ENCODE measurements at regions not wholly inside any gene's neighbourhood (a gene's known extent, or its start where the extent isn't known, plus 50 kb on each side); places are given as distances from the start of the nearest gene placed in this dataset.

- ChIA-PET CTCF (interaction anchor here (0.8 to 1.6 kb wide), 5 partner anchors 8 to 104 kb away, joined by 3 to 5 read pairs (median 4); no protein-coding TSS in a partner anchor), POLR2A (no interaction called here)
- Mint-ChIP-seq H3K4me1 (ENCODE audit: low read depth) (peaks cover 9% of the 10 kb centered on the region), H3K27me3 (peaks cover 30% of the 10 kb centered on the region), H3K9me3 (no peaks in the 10 kb centered on the region), H3K36me3 (ENCODE audit: low read depth) (no peaks in the 10 kb centered on the region), H3K4me3 (no peak overlapping the region), H3K27ac (no peak overlapping the region)
- ATAC-seq (no peak), DNase-seq (no peak)
- intact Hi-C loops (cut with micrococcal nuclease) = no loop called here
- TF ChIP-seq CTCF (IDR thresholded peaks at IDR 0.05) = no peak
Measured at GRCh38 chr2:88351249-88351601, 101.3 kb downstream of the FOXI3 start.

- peaks cover 32% of the 10 kb centered on the region for H3K27me3 Mint-ChIP-seq
- no peaks in the 10 kb centered on the region for H3K9me3 Mint-ChIP-seq
- no peak overlapping the region for H3K27ac Mint-ChIP-seq
- POLR2A ChIA-PET = no interaction called here
- peaks cover 9% of the 10 kb centered on the region for H3K4me1 Mint-ChIP-seq (ENCODE audit: low read depth)
- TF ChIP-seq CTCF (IDR thresholded peaks at IDR 0.05) = peak; percentile 75
- peak overlapping the region; percentile 42 for H3K4me3 Mint-ChIP-seq
- peak; percentile 71 for ATAC-seq
- H3K36me3 Mint-ChIP-seq (ENCODE audit: low read depth) = no peaks in the 10 kb centered on the region
- CTCF ChIA-PET = interaction anchor here (0.8 to 1.6 kb wide), 4 partner anchors 9 to 26 kb away, joined by 3 to 5 read pairs (median 4); no protein-coding TSS in a partner anchor
- DNase-seq = peak; percentile 80
- intact Hi-C loops (cut with micrococcal nuclease) = no loop called here
Measured at GRCh38 chr2:88350331-88351248, 101.9 kb downstream of the FOXI3 start.

GRCh38 chr2:88345842-88346241 lies 106.7 kb downstream of the FOXI3 start:
- no peak for DNase-seq

GRCh38 chr2:88342749-88343148 lies 109.7 kb downstream of the FOXI3 start:
- Mint-ChIP-seq H3K27ac (no peak overlapping the region), H3K4me1 (ENCODE audit: low read depth) (peaks cover 4% of the 10 kb centered on the region), H3K4me3 (no peak overlapping the region), H3K9me3 (peaks cover 5% of the 10 kb centered on the region), H3K27me3 (peaks cover 15% of the 10 kb centered on the region), H3K36me3 (ENCODE audit: low read depth) (no peaks in the 10 kb centered on the region)
- TF ChIP-seq CTCF (IDR thresholded peaks at IDR 0.05) = no peak
- intact Hi-C loops (cut with micrococcal nuclease) = no loop called here
- DNase-seq (peak; percentile 18), ATAC-seq (peak; percentile 37)
- POLR2A ChIA-PET = no interaction called here
- CTCF ChIA-PET = no interaction called here

More at GRCh38 chr2:88345842-88346241, 106.7 kb downstream of the FOXI3 start:
- ChIA-PET CTCF (no interaction called here), POLR2A (no interaction called here)
- ATAC-seq = no peak
- intact Hi-C loops (cut with micrococcal nuclease) = no loop called here
- peaks cover 19% of the 10 kb centered on the region for H3K27me3 Mint-ChIP-seq
- H3K4me1 Mint-ChIP-seq (ENCODE audit: low read depth) = peaks cover 9% of the 10 kb centered on the region
- no peak overlapping the region for H3K4me3 Mint-ChIP-seq
- H3K27ac Mint-ChIP-seq = no peak overlapping the region
- H3K36me3 Mint-ChIP-seq (ENCODE audit: low read depth) = no peaks in the 10 kb centered on the region
- no peak for TF ChIP-seq CTCF (IDR thresholded peaks at IDR 0.05)
- H3K9me3 Mint-ChIP-seq = peaks cover 2% of the 10 kb centered on the region

- POLR2A ChIA-PET = interaction anchor here (0.5 kb wide), 1 partner anchor 189 kb away, joined by 4 read pairs; no protein-coding TSS in a partner anchor
- H3K4me3 Mint-ChIP-seq = no peak overlapping the region
Measured at GRCh38 chr2:88334418-88334817, 118.1 kb downstream of the FOXI3 start.

More at GRCh38 chr2:88334418-88334817, 118.1 kb downstream of the FOXI3 start:
- Mint-ChIP-seq H3K4me1 (ENCODE audit: low read depth) (peaks cover 4% of the 10 kb centered on the region), H3K36me3 (ENCODE audit: low read depth) (no peaks in the 10 kb centered on the region), H3K9me3 (no peaks in the 10 kb centered on the region), H3K27me3 (peaks cover 20% of the 10 kb centered on the region), H3K27ac (no peak overlapping the region)
- intact Hi-C loops (cut with micrococcal nuclease) = no loop called here
- DNase-seq (no peak), ATAC-seq (no peak)
- no peak for TF ChIP-seq CTCF (IDR thresholded peaks at IDR 0.05)
- CTCF ChIA-PET = interaction anchor here (1.3 kb wide), 1 partner anchor 120 kb away, joined by 3 read pairs; no protein-coding TSS in a partner anchor
